HUES64 (cell line): ENCODE measurements at regions not wholly inside any gene's neighbourhood (a gene's known extent, or its start where the extent isn't known, plus 50 kb on each side); places are given as distances from the start of the nearest gene placed in this dataset.

Experiments
- H3K27ac ChIP-seq: 2 replicates; pipeline ENCODE4 v1.7.0; 2013; ENCODE audit warnings: low read depth, low read length, inconsistent platforms
- H3K27me3 ChIP-seq: 2 replicates; pipeline ENCODE4 v1.6.1; 2013; ENCODE audit warnings: mild to moderate bottlenecking, low read length; ENCODE audit not compliant: insufficient read depth
- H3K36me3 ChIP-seq: 2 replicates; pipeline ENCODE4 v1.6.1; 2013; ENCODE audit warnings: mild to moderate bottlenecking, low read length; ENCODE audit not compliant: insufficient read depth
- H3K4me1 ChIP-seq: 2 replicates; pipeline ENCODE4 v1.6.1; 2013; ENCODE audit warnings: mild to moderate bottlenecking, low read length, moderate library complexity; ENCODE audit not compliant: insufficient read depth
- H3K4me3 ChIP-seq: 2 replicates; pipeline ENCODE4 v1.5.1; 2013; ENCODE audit warnings: mild to moderate bottlenecking, low read length, moderate library complexity
- H3K9ac ChIP-seq: 2 replicates; pipeline ENCODE4 v1.6.1; 2013; ENCODE audit warnings: mild to moderate bottlenecking, low read depth, low read length
- H3K9me3 ChIP-seq: 2 replicates; pipeline ENCODE4 v1.6.1; 2013; ENCODE audit warnings: low read depth, low read length; ENCODE audit not compliant: insufficient read depth
- WGBS: fragments of 150-250, 120-280 bp; methylation state at CpG from one replicate; pipeline ENCODE4 v1.1.7; 2013; ENCODE audit warnings: missing lambda C conversion rate; 5-methylcytosine and 5-hydroxymethylcytosine counted together

GRCh38 chr14:84857571-84857970, 672.4 kb upstream of the FLRT2 start:
- Histone ChIP-seq H3K4me3 (no peak overlapping the region), H3K4me1 (no peaks in the 10 kb centered on the region), H3K9ac (no peak overlapping the region), H3K27ac (no peak overlapping the region), H3K9me3 (no peaks in the 10 kb centered on the region), H3K27me3 (no peaks in the 10 kb centered on the region), H3K36me3 (no peaks in the 10 kb centered on the region)

GRCh38 chr14:84859116-84859515, 670.8 kb upstream of the FLRT2 start:
- Histone ChIP-seq H3K36me3 (no peaks in the 10 kb centered on the region), H3K27me3 (no peaks in the 10 kb centered on the region), H3K4me1 (no peaks in the 10 kb centered on the region), H3K27ac (no peak overlapping the region), H3K9me3 (no peaks in the 10 kb centered on the region), H3K4me3 (no peak overlapping the region), H3K9ac (no peak overlapping the region)
- 96% methylated on average over 3 of the region's 4 CpGs for WGBS

GRCh38 chr14:84864548-84865271, 665.2 kb upstream of the FLRT2 start:
- no peaks in the 10 kb centered on the region for H3K9me3 ChIP-seq
- no peaks in the 10 kb centered on the region for H3K27me3 ChIP-seq
- H3K36me3 ChIP-seq = no peaks in the 10 kb centered on the region
- no peak overlapping the region for H3K27ac ChIP-seq
- H3K9ac ChIP-seq = no peak overlapping the region
- WGBS = 99% methylated on average over 2 of the region's 2 CpGs
- no peaks in the 10 kb centered on the region for H3K4me1 ChIP-seq
- no peak overlapping the region for H3K4me3 ChIP-seq

- H3K9ac ChIP-seq = no peak overlapping the region
- 93% methylated on average over 2 of the region's 2 CpGs for WGBS
These were observed 658.2 kb upstream of the FLRT2 start for GRCh38 chr14:84871734-84872133.

GRCh38 chr14:84874436-84874835, 655.5 kb upstream of the FLRT2 start:
- Histone ChIP-seq H3K9me3 (no peaks in the 10 kb centered on the region), H3K9ac (no peak overlapping the region), H3K36me3 (no peaks in the 10 kb centered on the region), H3K4me1 (0 out of 2 replicates have a peak, but pooled peaks cover 5% of the 10 kb centered on the region), H3K4me3 (no peak overlapping the region), H3K27ac (no peak overlapping the region), H3K27me3 (no peaks in the 10 kb centered on the region)
- WGBS = no CpG with 5 or more reads among the region's 2 CpGs

More at GRCh38 chr14:84871734-84872133, 658.2 kb upstream of the FLRT2 start:
- Histone ChIP-seq H3K4me1 (0 out of 2 replicates have a peak, but pooled peaks cover 5% of the 10 kb centered on the region), H3K36me3 (no peaks in the 10 kb centered on the region), H3K9me3 (no peaks in the 10 kb centered on the region), H3K27ac (no peak overlapping the region), H3K4me3 (no peak overlapping the region), H3K27me3 (no peaks in the 10 kb centered on the region)

- Histone ChIP-seq H3K9ac (no peak overlapping the region), H3K27me3 (no peaks in the 10 kb centered on the region), H3K27ac (no peak overlapping the region), H3K4me3 (no peak overlapping the region), H3K36me3 (no peaks in the 10 kb centered on the region), H3K9me3 (no peaks in the 10 kb centered on the region), H3K4me1 (0 out of 2 replicates have a peak, but pooled peaks cover 5% of the 10 kb centered on the region)
- WGBS = 100% methylated on average over 1 of the region's 1 CpG
These were observed 652.9 kb upstream of the FLRT2 start for GRCh38 chr14:84877061-84877460.

- H3K9ac ChIP-seq = no peak overlapping the region
- H3K36me3 ChIP-seq = no peaks in the 10 kb centered on the region
- H3K27ac ChIP-seq = no peak overlapping the region
- no peaks in the 10 kb centered on the region; the same call in 1 of the 2 replicates for H3K4me1 ChIP-seq
- no CpG with 5 or more reads among the region's 1 CpG for WGBS
- no peaks in the 10 kb centered on the region for H3K27me3 ChIP-seq
- H3K4me3 ChIP-seq = no peak overlapping the region
- H3K9me3 ChIP-seq = no peaks in the 10 kb centered on the region
These were observed 647.1 kb upstream of the FLRT2 start for GRCh38 chr14:84882830-84883229.

GRCh38 chr14:84885061-84885460, 644.9 kb upstream of the FLRT2 start:
- Histone ChIP-seq H3K27ac (no peak overlapping the region), H3K4me1 (no peaks in the 10 kb centered on the region; the same call in 1 of the 2 replicates), H3K4me3 (no peak overlapping the region), H3K9me3 (no peaks in the 10 kb centered on the region), H3K36me3 (no peaks in the 10 kb centered on the region), H3K27me3 (no peaks in the 10 kb centered on the region), H3K9ac (no peak overlapping the region)
- 75% methylated on average over 3 of the region's 3 CpGs for WGBS

GRCh38 chr14:84891404-84891803, 638.5 kb upstream of the FLRT2 start:
- H3K9me3 ChIP-seq = no peaks in the 10 kb centered on the region
- no peak overlapping the region for H3K27ac ChIP-seq
- H3K36me3 ChIP-seq = no peaks in the 10 kb centered on the region
- no peaks in the 10 kb centered on the region for H3K4me1 ChIP-seq
- H3K27me3 ChIP-seq = no peaks in the 10 kb centered on the region
- H3K9ac ChIP-seq = no peak overlapping the region
- H3K4me3 ChIP-seq = no peak overlapping the region

- no peaks in the 10 kb centered on the region for H3K27me3 ChIP-seq
- WGBS = 100% methylated on average over 1 of the region's 1 CpG
These were observed 635.7 kb upstream of the FLRT2 start for GRCh38 chr14:84894254-84894653.

GRCh38 chr14:84922370-84922769, 607.6 kb upstream of the FLRT2 start:
- no peak overlapping the region for H3K27ac ChIP-seq
- H3K27me3 ChIP-seq = no peaks in the 10 kb centered on the region
- H3K36me3 ChIP-seq = no peaks in the 10 kb centered on the region
- no peak overlapping the region for H3K4me3 ChIP-seq
- no peaks in the 10 kb centered on the region for H3K4me1 ChIP-seq
- WGBS = 90% methylated on average over 2 of the region's 3 CpGs
- no peak overlapping the region for H3K9ac ChIP-seq
- H3K9me3 ChIP-seq = no peaks in the 10 kb centered on the region

More at GRCh38 chr14:84894254-84894653, 635.7 kb upstream of the FLRT2 start:
- Histone ChIP-seq H3K4me3 (no peak overlapping the region), H3K4me1 (no peaks in the 10 kb centered on the region), H3K9ac (no peak overlapping the region), H3K27ac (no peak overlapping the region), H3K9me3 (no peaks in the 10 kb centered on the region), H3K36me3 (no peaks in the 10 kb centered on the region)

GRCh38 chr14:84926656-84927055, 603.3 kb upstream of the FLRT2 start:
- no peaks in the 10 kb centered on the region for H3K27me3 ChIP-seq
- no CpG with 5 or more reads among the region's 1 CpG for WGBS
- H3K4me1 ChIP-seq = no peaks in the 10 kb centered on the region
- H3K27ac ChIP-seq = no peak overlapping the region
- no peak overlapping the region for H3K4me3 ChIP-seq
- H3K36me3 ChIP-seq = no peaks in the 10 kb centered on the region
- no peak overlapping the region for H3K9ac ChIP-seq
- H3K9me3 ChIP-seq = no peaks in the 10 kb centered on the region
